ENCODE measurements at regions not wholly inside any gene's neighbourhood (a gene's known extent, or its start where the extent isn't known, plus 50 kb on each side); places are given as distances from the start of the nearest gene placed in this dataset.

GRCh38 chr14:38536376-38537038, 280.6 kb upstream of the CLEC14A start:
- TF ChIP-seq CTCF (IDR thresholded peaks at IDR 0.05) = no peak
- H3K9me3 ChIP-seq = no peaks in the 10 kb centered on the region
- H3K36me3 ChIP-seq = no peaks in the 10 kb centered on the region
- no peak for DNase-seq (ENCODE audit: low spot score)
- H3K4me1 ChIP-seq = no peaks in the 10 kb centered on the region
- H3K27ac ChIP-seq = no peak overlapping the region
- no peak overlapping the region for H3K4me3 ChIP-seq
- H3K27me3 ChIP-seq = no peaks in the 10 kb centered on the region

- Histone ChIP-seq H3K27me3 (no peaks in the 10 kb centered on the region), H3K27ac (no peak overlapping the region), H3K36me3 (no peaks in the 10 kb centered on the region), H3K4me1 (no peaks in the 10 kb centered on the region), H3K4me3 (no peak overlapping the region), H3K9me3 (no peaks in the 10 kb centered on the region)
- no peak for DNase-seq (ENCODE audit: low spot score)
- no peak for TF ChIP-seq CTCF (IDR thresholded peaks at IDR 0.05)
Observed at GRCh38 chr14:38528582-38528981, 272.7 kb upstream of the CLEC14A start.

GRCh38 chr14:38527502-38527878, 271.6 kb upstream of the CLEC14A start:
- Histone ChIP-seq H3K4me1 (no peaks in the 10 kb centered on the region), H3K27ac (no peak overlapping the region), H3K36me3 (no peaks in the 10 kb centered on the region), H3K9me3 (no peaks in the 10 kb centered on the region), H3K27me3 (no peaks in the 10 kb centered on the region), H3K4me3 (no peak overlapping the region)
- no peak for TF ChIP-seq CTCF (IDR thresholded peaks at IDR 0.05)
- no peak for DNase-seq (ENCODE audit: low spot score)

- Histone ChIP-seq H3K4me1 (no peaks in the 10 kb centered on the region), H3K36me3 (no peaks in the 10 kb centered on the region), H3K9me3 (no peaks in the 10 kb centered on the region), H3K27ac (no peak overlapping the region), H3K27me3 (no peaks in the 10 kb centered on the region), H3K4me3 (no peak overlapping the region)
- no peak for TF ChIP-seq CTCF (IDR thresholded peaks at IDR 0.05)
- DNase-seq (ENCODE audit: low spot score) = no peak
Observed at GRCh38 chr14:38526826-38527501, 271.1 kb upstream of the CLEC14A start.

GRCh38 chr14:38524636-38525509, 269.0 kb upstream of the CLEC14A start:
- H3K4me3 ChIP-seq = no peak overlapping the region
- H3K27ac ChIP-seq = no peak overlapping the region
- TF ChIP-seq CTCF (IDR thresholded peaks at IDR 0.05) = no peak
- no peaks in the 10 kb centered on the region for H3K27me3 ChIP-seq
- no peaks in the 10 kb centered on the region for H3K9me3 ChIP-seq
- no peaks in the 10 kb centered on the region for H3K4me1 ChIP-seq
- no peak for DNase-seq (ENCODE audit: low spot score)
- H3K36me3 ChIP-seq = no peaks in the 10 kb centered on the region

Measured in right atrium auricular region (tissue), 2 donors.